HFF-Myc (cell line): ENCODE measurements at regions not wholly inside any gene's neighbourhood (a gene's known extent, or its start where the extent isn't known, plus 50 kb on each side); places are given as distances from the start of the nearest gene placed in this dataset.
"Not testable (repeated sequence)": the region's sequence is repeated elsewhere in the genome, so short reads cannot be mapped to it uniquely, and the experiment has no call there.

Experiments used
- DNase-seq: peaks from one replicate; pipeline ENCODE4 v3.0.0-alpha.2; 2011; ENCODE audit warnings: low read depth; ENCODE audit errors: extremely low read depth
- H3K4me3 ChIP-seq: replicated peaks from 2 replicates; pipeline ENCODE4 v1.5.1; 2011; ENCODE audit warnings: low read depth, mild to moderate bottlenecking, control low read depth, low read length
- TF ChIP-seq, protein P1 (sequence below): IDR thresholded peaks from 2 replicates; pipeline ENCODE4 v1.5.1; 2012; ENCODE audit warnings: mild to moderate bottlenecking, low read depth, low read length, control low read depth; ENCODE audit errors: missing control alignments

DNA sequence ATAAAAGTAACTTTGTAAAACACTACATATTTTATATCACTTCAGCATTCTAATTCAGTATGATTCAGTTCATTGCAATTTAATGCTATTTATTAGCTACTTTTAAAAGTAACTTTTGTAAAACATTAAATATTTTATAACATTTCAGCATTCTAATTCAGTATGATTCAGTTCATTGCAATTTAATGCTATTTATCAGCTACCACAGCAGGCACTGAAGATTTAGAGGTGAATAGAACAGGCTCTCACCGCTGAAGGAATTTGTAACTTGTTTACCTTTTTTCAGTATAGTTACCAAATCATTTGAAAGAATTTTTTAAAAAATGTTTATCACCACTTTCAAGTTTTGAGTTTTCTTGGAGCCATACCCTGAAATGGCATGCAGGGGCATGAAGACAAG, 266.4 kb upstream of the DAB2 start:
- TF ChIP-seq, protein P1, sequence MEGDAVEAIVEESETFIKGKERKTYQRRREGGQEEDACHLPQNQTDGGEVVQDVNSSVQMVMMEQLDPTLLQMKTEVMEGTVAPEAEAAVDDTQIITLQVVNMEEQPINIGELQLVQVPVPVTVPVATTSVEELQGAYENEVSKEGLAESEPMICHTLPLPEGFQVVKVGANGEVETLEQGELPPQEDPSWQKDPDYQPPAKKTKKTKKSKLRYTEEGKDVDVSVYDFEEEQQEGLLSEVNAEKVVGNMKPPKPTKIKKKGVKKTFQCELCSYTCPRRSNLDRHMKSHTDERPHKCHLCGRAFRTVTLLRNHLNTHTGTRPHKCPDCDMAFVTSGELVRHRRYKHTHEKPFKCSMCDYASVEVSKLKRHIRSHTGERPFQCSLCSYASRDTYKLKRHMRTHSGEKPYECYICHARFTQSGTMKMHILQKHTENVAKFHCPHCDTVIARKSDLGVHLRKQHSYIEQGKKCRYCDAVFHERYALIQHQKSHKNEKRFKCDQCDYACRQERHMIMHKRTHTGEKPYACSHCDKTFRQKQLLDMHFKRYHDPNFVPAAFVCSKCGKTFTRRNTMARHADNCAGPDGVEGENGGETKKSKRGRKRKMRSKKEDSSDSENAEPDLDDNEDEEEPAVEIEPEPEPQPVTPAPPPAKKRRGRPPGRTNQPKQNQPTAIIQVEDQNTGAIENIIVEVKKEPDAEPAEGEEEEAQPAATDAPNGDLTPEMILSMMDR: no peak
- no peak for DNase-seq
- no peak overlapping the region for H3K4me3 ChIP-seq

DNA sequence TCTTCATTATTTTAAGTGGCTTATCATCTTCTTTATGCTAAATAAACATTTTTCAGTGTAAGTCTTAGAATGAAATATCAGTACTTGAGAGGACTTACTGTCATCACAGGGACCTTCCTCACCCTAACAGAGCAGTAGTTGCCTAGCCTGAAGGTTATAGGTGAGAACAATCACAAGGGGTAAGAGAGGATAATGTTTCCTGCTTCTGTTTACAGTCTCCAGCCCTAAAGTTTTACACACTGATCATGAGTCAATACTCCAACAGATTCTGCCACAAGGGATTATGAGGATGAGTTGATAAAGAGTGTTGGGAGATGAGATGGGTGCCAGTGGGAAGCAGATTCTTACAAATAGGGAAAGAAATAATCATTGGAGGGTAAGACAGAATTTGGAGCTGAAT, 265.1 kb upstream of the DAB2 start:
- no peak overlapping the region for H3K4me3 ChIP-seq
- DNase-seq: no peak
- TF ChIP-seq, protein P1: no peak

DNA sequence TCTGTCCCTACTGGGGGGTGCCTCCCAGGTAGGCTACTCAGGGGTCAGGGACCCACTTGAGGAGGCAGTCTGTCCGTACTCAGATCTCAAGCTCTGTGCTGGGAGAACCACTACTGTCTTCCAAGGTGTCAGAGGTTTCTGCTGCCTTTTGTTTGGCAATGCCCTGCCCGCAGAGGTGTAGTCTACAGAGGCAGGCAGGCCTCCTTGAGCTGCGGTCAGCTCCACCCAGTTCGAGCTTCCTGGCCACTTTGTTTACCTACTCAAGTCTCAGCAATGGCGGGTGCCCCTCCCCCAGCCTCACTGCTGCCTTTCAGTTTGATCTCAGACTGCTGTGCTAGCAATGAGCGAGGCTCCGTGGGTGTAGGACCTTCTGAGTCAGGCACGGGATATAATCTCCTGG, 263.1 kb upstream of the DAB2 start:
- not testable (repeated sequence) for H3K4me3 ChIP-seq, DNase-seq

DNA sequence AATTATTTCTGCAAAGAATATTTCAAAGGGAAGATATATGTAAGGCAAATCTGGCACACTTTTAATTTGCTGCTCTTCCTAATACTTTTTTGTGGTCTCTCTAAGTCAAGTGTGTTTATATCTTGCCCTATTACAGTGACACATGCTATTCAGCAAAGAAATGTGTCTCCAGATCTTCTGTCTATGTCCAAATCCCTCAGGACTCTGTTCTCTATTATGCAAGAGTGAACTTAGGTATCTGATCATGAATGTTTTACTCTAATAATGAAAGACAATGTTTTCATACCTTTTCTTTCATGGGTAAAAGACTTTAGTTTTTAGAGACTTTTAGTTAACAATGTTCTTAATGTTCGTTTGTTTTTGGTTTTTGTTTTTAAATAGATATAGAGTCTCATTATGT, 255.4 kb upstream of the DAB2 start:
- H3K4me3 ChIP-seq: no peak overlapping the region
- no peak for DNase-seq
- TF ChIP-seq, protein P1: no peak

DNA sequence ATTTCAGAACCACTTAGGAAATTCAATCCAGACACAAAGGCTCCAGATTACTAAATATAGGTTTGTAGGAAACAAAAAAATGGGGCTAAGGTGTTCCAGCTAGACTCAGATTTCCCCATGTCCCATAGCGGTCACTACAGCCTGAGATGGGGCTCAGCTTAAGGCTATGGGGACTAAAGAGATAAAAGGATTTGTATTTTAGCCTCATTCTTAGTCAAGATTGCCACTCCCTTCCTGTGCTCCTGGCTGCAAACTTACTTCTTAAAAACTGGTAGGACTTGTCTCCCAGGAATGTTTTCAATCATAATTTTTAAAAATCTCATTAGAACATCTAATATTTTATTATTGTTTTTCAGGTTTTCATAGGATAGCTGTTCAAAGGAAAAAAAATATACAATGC, 253.8 kb upstream of the DAB2 start:
- H3K4me3 ChIP-seq: no peak overlapping the region
- no peak for DNase-seq
- TF ChIP-seq, protein P1: no peak

DNA sequence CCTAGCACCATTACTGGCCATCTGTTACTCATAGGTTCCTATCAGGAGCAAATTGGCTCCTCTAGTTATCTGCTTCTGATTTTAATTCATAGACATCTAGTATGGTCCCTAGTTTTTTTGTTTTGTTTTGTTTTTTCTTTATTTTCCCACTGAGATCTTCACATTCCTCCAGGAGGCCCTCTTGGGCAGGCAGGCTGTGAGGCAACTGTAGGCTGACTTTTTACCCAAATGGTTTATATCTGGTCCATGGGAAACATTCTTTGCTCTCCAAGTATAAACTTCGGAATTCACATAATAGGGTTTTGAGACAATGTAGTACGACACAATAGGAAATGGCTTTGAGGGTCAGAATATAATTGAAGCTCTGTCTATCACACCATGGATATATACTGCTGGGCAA, 250.9 kb upstream of the DAB2 start:
- H3K4me3 ChIP-seq: no peak overlapping the region
- TF ChIP-seq, protein P1: no peak

DNA sequence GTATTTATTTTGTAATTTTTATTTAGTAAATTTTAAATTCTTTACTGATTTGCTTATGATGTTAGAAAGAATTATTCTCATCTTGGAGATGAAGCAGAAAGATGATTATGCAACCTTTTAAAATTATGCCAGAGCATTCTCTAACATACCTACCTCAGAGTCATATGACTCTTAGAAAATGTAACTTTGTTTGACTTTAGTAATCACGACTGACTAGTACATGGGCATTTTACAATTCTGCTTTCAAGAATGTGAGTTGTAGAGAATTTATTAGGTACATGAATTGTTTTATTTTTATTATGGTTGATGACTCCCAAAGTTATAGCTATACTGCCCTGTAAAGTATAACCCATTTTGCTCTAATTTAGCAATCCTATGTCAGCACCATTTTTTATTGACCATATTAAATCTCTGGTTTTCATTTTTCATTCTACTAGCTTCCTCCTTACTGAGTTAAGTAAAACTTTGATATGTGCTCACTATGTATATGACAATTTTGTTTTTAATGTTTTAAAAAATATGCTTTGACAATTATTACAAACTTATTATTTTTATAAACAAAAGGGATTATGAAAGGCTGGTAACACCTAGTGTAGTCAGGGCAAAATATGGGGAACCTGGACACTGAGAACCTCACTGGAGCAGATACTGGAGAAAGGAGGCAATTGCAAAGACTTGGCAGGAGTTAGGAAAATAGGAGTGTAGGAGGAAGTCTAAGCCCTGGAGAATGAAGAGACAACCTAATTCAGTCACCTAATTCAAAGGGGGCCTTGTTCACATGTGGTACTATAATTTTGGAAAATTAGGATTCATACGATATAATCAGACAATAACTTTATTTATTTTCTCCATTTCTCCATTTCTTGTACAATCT, 249.7 kb upstream of the DAB2 start:
- H3K4me3 ChIP-seq: no peak overlapping the region
- TF ChIP-seq, protein P1: no peak
- DNase-seq: no peak

More for the DNA sequence above, 250.9 kb upstream of the DAB2 start:
- DNase-seq: no peak
